GM19395 (cell line): ENCODE measurements at regions not wholly inside any gene's neighbourhood (a gene's known extent, or its start where the extent isn't known, plus 50 kb on each side); places are given as distances from the start of the nearest gene placed in this dataset.

ENCODE experiments used
- ATAC-seq: cut with Tn5 transposase; IDR thresholded peaks from one replicate; pipeline ENCODE4 v1.9.1; 2021; ENCODE audit warnings: mild to moderate bottlenecking, moderate library complexity; ENCODE audit not compliant: unreplicated experiment

- no peak for ATAC-seq
Measured at GRCh38 chr22:49626361-49627216, 201.1 kb downstream of the BRD1 start.

DNA sequence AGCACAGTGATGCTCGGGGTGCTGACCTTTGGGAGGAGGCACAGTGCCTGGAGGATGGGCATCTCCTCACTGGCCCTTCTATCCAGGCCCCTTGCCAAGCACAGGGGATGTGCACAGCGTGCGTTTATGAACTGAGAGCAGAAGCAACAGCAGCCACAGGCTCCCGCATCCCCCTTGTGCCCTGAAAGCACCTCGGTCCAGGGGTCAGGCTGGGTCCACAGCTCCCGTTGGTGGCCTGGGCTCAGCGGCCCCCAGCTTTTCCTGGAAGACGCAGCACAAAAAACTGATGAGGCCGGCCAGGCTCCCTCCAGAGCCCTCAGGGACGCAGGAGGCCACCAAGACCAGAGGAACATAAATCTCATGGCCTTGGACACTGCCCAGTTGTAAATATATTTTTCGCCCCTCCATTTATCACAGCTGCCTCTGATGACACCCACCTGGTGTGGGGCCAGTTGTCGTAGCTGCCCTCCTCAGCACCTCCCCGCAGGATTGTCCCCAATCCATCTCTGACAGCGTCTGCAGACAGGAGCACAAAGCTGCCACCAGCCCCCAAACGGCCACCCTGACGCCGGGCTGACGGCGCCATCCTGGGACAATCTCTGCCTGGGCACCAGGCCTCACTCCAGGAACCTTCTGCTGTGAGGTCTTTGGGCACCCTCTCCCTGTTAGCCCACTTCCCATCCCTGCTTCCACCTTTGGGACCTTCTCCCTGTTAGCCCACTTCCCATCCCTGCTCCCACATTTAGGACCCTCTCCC lies 203.1 kb downstream of the BRD1 start:
- ATAC-seq = no peak

DNA sequence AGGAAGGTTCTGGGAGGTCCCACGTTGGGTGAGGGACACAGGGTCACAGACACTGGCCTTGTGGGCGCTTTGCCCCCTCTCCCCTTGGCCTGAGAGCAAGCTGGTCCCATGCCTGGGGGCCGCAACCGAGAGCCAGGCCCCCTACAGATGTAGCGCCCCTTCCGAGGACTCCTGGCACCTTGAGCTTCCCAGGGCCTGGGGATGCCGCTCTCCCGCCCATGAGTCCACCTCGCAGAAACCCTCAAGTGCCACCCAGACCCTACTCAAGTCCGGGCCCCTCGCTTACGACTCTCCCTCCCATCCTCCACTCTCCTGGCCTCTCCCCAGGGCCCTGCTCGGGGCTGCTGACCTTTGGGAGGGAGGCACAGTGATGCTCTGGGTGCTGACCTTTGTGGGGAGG lies 204.0 kb downstream of the BRD1 start:
- no peak for ATAC-seq

- ATAC-seq = no peak
Measured at GRCh38 chr22:49623176-49623575, 204.5 kb downstream of the BRD1 start.

DNA sequence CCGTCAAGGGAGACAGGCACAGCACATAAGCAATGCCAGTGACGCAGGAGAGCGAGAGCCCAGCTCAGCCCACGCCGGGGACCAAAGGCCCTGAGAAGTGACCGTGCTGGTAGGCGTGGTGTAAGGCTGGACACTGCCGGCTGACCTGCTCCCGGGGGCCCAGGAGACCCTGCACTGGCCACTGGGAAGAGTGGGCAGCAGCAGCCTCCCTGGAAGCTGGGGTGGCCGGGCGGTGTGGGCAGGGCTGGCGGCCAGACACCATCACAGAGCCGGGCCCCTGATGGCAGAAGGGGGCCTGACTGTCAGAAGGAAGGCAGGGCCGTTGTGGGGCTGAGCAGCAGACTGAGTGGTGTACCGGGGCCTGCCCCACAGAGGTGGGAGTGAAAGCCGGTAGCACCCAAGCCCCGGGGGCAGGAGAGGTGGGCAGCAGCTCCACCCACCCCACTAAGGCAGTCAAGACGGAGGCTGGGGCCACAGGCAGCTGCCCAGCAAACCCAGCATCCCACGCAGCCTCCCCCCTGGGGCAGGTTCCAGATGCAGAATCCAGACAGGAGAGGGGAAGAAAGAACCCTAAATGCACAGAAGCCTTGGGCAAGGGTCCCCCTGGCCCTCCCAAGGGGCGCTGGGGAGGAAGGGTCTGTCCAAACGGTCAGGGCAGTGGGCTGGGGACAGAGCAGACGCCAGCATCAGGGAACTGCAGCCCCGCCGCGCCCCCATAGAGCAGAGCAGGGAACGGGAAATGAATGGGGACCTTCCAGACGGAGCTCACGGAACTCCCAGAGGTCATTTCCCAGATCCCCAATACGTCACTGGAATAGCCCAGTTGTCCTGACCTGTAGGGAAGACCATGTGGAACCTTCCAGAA lies 205.2 kb downstream of the BRD1 start:
- no peak for ATAC-seq

- no peak for ATAC-seq
Measured at GRCh38 chr22:49621601-49622210, 206.0 kb downstream of the BRD1 start.

DNA sequence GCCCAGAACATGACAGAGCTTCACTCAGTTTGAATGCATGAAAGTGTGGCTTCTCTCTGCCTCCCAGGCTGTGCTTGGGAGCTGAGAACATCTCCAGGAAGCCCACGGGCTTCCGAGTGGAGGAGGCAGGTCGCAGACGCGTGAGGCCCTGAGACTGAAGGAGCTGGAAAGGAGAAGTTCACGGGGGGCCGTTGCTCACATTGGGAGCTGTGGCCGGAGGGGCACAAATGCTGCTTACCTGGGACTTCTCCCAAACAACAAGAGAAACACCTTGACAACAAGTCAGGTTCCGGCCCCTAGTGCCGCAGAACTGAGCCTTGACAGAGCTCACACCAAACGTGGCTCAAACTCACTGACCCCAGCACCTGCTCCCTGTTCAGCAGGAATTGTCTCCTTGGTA lies 207.0 kb downstream of the BRD1 start:
- ATAC-seq = no peak

GRCh38 chr22:49620003-49620556 lies 207.6 kb downstream of the BRD1 start:
- ATAC-seq = no peak

GRCh38 chr22:49619301-49619700 lies 208.4 kb downstream of the BRD1 start:
- no peak for ATAC-seq

GRCh38 chr22:49618677-49618953 lies 209.1 kb downstream of the BRD1 start:
- no peak for ATAC-seq

DNA sequence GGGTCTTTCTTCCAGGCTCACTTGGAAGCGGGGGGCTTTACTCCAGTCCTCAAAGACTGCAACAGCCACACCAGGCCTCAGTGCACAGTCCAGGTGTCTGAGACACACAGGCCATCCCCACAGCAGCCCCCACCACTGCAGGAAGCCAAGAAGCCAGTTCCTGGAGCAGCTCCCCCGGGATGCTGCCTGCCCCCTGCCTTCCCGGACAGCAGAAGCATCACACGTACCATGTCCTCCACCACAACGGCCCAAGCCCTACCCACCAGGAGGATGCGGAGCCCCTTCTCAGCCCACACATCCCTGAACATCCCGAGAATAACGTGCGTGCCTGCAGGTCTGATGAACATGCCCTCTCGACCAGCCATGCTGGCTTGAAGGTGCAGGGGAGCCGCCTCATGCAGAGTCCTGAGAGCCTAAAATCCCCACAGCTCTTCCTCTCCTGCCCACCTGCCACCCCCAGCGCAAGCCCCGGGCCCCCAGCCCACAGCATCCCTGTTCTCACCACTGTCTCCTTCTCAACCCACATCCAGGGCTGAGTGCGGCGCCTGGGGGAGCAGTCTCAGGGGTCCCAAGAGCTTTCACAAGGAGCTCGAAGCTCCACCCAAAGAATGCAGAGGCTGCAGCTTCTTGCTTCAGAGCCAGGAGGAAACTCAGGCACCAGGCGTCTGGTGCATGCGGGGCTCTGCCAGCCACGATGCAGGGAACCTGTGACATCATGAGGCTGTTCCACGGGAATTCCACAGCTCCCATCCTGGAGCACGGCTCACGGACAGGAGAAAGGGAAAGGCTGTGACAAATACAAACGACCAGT lies 209.6 kb downstream of the BRD1 start:
- no peak for ATAC-seq

GRCh38 chr22:49617264-49617663 lies 210.4 kb downstream of the BRD1 start:
- no peak for ATAC-seq

- no peak for ATAC-seq
Measured at GRCh38 chr22:49616356-49617231, 211.1 kb downstream of the BRD1 start.

DNA sequence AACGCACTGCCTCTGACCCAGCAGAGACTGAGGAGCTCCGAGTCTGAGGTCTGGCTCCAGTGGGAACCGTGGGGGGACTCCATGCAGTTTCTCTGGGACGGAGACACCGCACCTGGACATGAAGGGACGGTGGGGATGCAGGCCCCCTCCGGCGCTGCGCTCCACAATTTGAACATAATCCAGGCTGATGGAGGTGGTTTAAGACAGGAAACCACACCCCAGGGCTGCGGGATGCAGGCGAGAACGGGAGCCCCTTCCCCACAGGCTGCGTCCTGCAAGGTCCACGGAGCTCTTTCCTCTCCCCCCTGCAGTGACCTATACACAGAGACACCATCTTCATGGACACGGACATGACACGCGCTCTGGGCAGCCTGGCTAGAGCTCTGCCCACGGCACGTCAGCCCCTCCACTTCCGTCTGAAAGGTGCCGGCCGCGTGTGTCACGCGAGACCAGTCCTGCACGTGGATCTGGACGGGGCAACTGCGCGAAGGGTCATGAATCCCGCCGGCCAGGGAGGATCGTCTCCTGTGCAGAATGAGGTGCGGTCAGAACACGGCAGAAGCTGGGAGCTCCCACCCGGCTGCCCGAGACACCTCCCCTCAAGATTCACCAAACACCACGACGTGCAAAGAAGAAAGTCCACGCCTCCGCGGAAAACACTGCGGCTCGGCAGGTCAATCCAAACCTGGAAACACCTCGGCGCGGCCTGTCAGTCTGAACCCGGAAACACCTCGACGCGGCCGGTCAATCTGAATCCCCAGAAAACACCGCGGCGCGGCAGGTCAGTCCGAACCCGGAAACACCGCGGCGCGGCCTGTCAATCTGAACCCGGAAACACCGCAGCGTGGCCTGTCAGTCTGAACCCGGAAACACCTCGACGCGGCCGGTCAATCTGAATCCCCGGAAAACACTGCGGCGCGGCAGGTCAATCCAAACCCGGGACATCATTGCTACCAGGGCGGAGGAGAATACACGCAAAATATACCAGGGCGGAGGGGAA lies 212.4 kb downstream of the BRD1 start:
- ATAC-seq = no peak

GRCh38 chr22:49613511-49614270 lies 214.0 kb downstream of the BRD1 start:
- no peak for ATAC-seq

DNA sequence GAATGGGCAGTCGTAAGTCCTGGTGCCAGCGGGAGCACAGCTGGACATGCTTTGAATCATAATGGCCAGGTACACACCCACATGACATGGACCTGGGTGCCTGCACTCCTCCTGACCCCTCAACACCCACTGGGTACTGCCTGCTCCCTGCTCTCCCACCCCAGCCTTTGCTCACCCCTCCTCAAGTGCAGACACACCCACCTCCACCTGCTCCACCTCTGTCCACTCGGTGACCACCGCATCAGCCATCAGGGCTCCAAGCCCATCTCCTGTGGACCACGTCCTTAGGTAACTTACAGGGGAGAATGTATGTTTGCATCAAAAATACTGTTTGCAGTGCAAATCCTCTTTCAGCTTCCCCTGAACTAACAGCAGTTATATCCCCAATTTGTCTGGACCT lies 214.6 kb downstream of the BRD1 start:
- no peak for ATAC-seq
